ENCODE measurements at regions not wholly inside any gene's neighbourhood (a gene's known extent, or its start where the extent isn't known, plus 50 kb on each side); places are given as distances from the start of the nearest gene placed in this dataset.

GRCh38 chr12:92466391-92467305, 236.1 kb upstream of the PLEKHG7 start:
- no peak overlapping the region for H3K4me3 ChIP-seq (ENCODE audit: severe bottlenecking)
- H3K36me3 ChIP-seq (ENCODE audit: low read depth) = no peaks in the 10 kb centered on the region

GRCh38 chr12:92465786-92466295, 236.9 kb upstream of the PLEKHG7 start:
- H3K9me3 ChIP-seq (ENCODE audit: severe bottlenecking) = no peaks in the 10 kb centered on the region
- H3K36me3 ChIP-seq (ENCODE audit: low read depth) = no peaks in the 10 kb centered on the region
- no peak for DNase-seq (ENCODE audit: low spot score)
- no peak overlapping the region for H3K4me3 ChIP-seq (ENCODE audit: severe bottlenecking)
- H3K27ac ChIP-seq (ENCODE audit: poor library complexity, severe bottlenecking) = no peak overlapping the region
- no peak for ATAC-seq (ENCODE audit: low read depth)
- H3K27me3 ChIP-seq (ENCODE audit: insufficient read depth, poor library complexity, severe bottlenecking) = no peaks in the 10 kb centered on the region
- no peaks in the 10 kb centered on the region for H3K4me1 ChIP-seq (ENCODE audit: insufficient read depth, poor library complexity, severe bottlenecking)
- TF ChIP-seq CTCF (IDR thresholded peaks at IDR 0.05; ENCODE audit: poor library complexity, severe bottlenecking) = no peak

More at GRCh38 chr12:92466391-92467305, 236.1 kb upstream of the PLEKHG7 start:
- DNase-seq (ENCODE audit: low spot score) (no peak), ATAC-seq (ENCODE audit: low read depth) (no peak)
- Histone ChIP-seq H3K27me3 (ENCODE audit: insufficient read depth, poor library complexity, severe bottlenecking) (no peaks in the 10 kb centered on the region), H3K27ac (ENCODE audit: poor library complexity, severe bottlenecking) (no peak overlapping the region), H3K9me3 (ENCODE audit: severe bottlenecking) (no peaks in the 10 kb centered on the region), H3K4me1 (ENCODE audit: insufficient read depth, poor library complexity, severe bottlenecking) (no peaks in the 10 kb centered on the region)
- no peak for TF ChIP-seq CTCF (IDR thresholded peaks at IDR 0.05; ENCODE audit: poor library complexity, severe bottlenecking)

GRCh38 chr12:92464911-92465310, 237.9 kb upstream of the PLEKHG7 start:
- no peak overlapping the region for H3K4me3 ChIP-seq (ENCODE audit: severe bottlenecking)
- no peaks in the 10 kb centered on the region for H3K36me3 ChIP-seq (ENCODE audit: low read depth)
- no peak for TF ChIP-seq CTCF (IDR thresholded peaks at IDR 0.05; ENCODE audit: poor library complexity, severe bottlenecking)
- DNase-seq (ENCODE audit: low spot score) (no peak), ATAC-seq (ENCODE audit: low read depth) (no peak)
- no peaks in the 10 kb centered on the region for H3K9me3 ChIP-seq (ENCODE audit: severe bottlenecking)
- no peaks in the 10 kb centered on the region for H3K4me1 ChIP-seq (ENCODE audit: insufficient read depth, poor library complexity, severe bottlenecking)
- H3K27ac ChIP-seq (ENCODE audit: poor library complexity, severe bottlenecking) = no peak overlapping the region
- H3K27me3 ChIP-seq (ENCODE audit: insufficient read depth, poor library complexity, severe bottlenecking) = no peaks in the 10 kb centered on the region

GRCh38 chr12:92463171-92463570, 239.6 kb upstream of the PLEKHG7 start:
- no peak for TF ChIP-seq CTCF (IDR thresholded peaks at IDR 0.05; ENCODE audit: poor library complexity, severe bottlenecking)
- H3K4me3 ChIP-seq (ENCODE audit: severe bottlenecking) = no peak overlapping the region
- H3K4me1 ChIP-seq (ENCODE audit: insufficient read depth, poor library complexity, severe bottlenecking) = no peaks in the 10 kb centered on the region

GRCh38 chr12:92462527-92462926, 240.3 kb upstream of the PLEKHG7 start:
- Histone ChIP-seq H3K27ac (ENCODE audit: poor library complexity, severe bottlenecking) (no peak overlapping the region), H3K4me3 (ENCODE audit: severe bottlenecking) (no peak overlapping the region), H3K4me1 (ENCODE audit: insufficient read depth, poor library complexity, severe bottlenecking) (no peaks in the 10 kb centered on the region), H3K9me3 (ENCODE audit: severe bottlenecking) (no peaks in the 10 kb centered on the region), H3K36me3 (ENCODE audit: low read depth) (no peaks in the 10 kb centered on the region), H3K27me3 (ENCODE audit: insufficient read depth, poor library complexity, severe bottlenecking) (no peaks in the 10 kb centered on the region)
- ATAC-seq (ENCODE audit: low read depth) = no peak
- DNase-seq (ENCODE audit: low spot score) = no peak
- no peak for TF ChIP-seq CTCF (IDR thresholded peaks at IDR 0.05; ENCODE audit: poor library complexity, severe bottlenecking)

More at GRCh38 chr12:92463171-92463570, 239.6 kb upstream of the PLEKHG7 start:
- ATAC-seq (ENCODE audit: low read depth) (no peak), DNase-seq (ENCODE audit: low spot score) (no peak)
- no peaks in the 10 kb centered on the region for H3K27me3 ChIP-seq (ENCODE audit: insufficient read depth, poor library complexity, severe bottlenecking)
- no peaks in the 10 kb centered on the region for H3K9me3 ChIP-seq (ENCODE audit: severe bottlenecking)
- H3K36me3 ChIP-seq (ENCODE audit: low read depth) = no peaks in the 10 kb centered on the region
- H3K27ac ChIP-seq (ENCODE audit: poor library complexity, severe bottlenecking) = no peak overlapping the region
